ENCODE measurements at regions not wholly inside any gene's neighbourhood (a gene's known extent, or its start where the extent isn't known, plus 50 kb on each side); places are given as distances from the start of the nearest gene placed in this dataset.

GRCh38 chr14:96702831-96703230, 94.4 kb upstream of the VRK1 start:
- CTCF ChIA-PET, result no interaction called here
- peaks cover 0 to 7% of the 10 kb centered on the region in 2 experiments for H3K27me3 ChIP-seq (ENCODE audit: control insufficient read depth in 1 of 2, insufficient read depth in 2 of 2, low read length in 2 of 2)
- H3K27ac Mint-ChIP-seq, result no peak overlapping the region
- DNase-seq (no peak), ATAC-seq (ENCODE audit: poor library complexity) (no peak)
- intact Hi-C loops (cut with DNase I, micrococcal nuclease), result no loop called here
- no peaks in the 10 kb centered on the region for H3K9me3 Mint-ChIP-seq
- H3K36me3 ChIP-seq (ENCODE audit: insufficient read depth, low read length), result no peaks in the 10 kb centered on the region
- H3K27ac ChIP-seq (ENCODE audit: low read depth in 1 of 2, low read length in 2 of 2), result no peak overlapping the region
- no peaks in the 10 kb centered on the region for H3K9me3 ChIP-seq (ENCODE audit: control insufficient read depth in 1 of 2, insufficient read depth in 1 of 2, low read length in 2 of 2)
- TF ChIP-seq CTCF (IDR thresholded peaks at IDR 0.05), result no peak
- H3K36me3 Mint-ChIP-seq (ENCODE audit: low read depth), result no peaks in the 10 kb centered on the region
- H3K4me3 Mint-ChIP-seq, result no peak overlapping the region
- no peaks in the 10 kb centered on the region for H3K4me1 ChIP-seq (ENCODE audit: insufficient read depth, low read length)
- H3K27me3 Mint-ChIP-seq, result peaks cover 40% of the 10 kb centered on the region
- H3K4me1 Mint-ChIP-seq (ENCODE audit: low read depth), result no peaks in the 10 kb centered on the region
- no peak overlapping the region for H3K4me3 ChIP-seq (ENCODE audit: low read length)
- POLR2A ChIA-PET, result no interaction called here

GRCh38 chr14:96705422-96706092, 91.6 kb upstream of the VRK1 start:
- intact Hi-C loops (cut with DNase I, micrococcal nuclease), result no loop called here
- H3K9me3 ChIP-seq (ENCODE audit: control insufficient read depth in 1 of 2, insufficient read depth in 1 of 2, low read length in 2 of 2), result no peaks in the 10 kb centered on the region
- peaks cover 0 to 7% of the 10 kb centered on the region in 2 experiments for H3K27me3 ChIP-seq (ENCODE audit: control insufficient read depth in 1 of 2, insufficient read depth in 2 of 2, low read length in 2 of 2)
- Mint-ChIP-seq H3K4me3 (no peak overlapping the region), H3K36me3 (ENCODE audit: low read depth) (no peaks in the 10 kb centered on the region), H3K27me3 (peaks cover 32% of the 10 kb centered on the region), H3K9me3 (no peaks in the 10 kb centered on the region), H3K27ac (no peak overlapping the region), H3K4me1 (ENCODE audit: low read depth) (no peaks in the 10 kb centered on the region)
- no peak overlapping the region for H3K4me3 ChIP-seq (ENCODE audit: low read length)
- no peak for TF ChIP-seq CTCF (IDR thresholded peaks at IDR 0.05)
- no peak overlapping the region for H3K27ac ChIP-seq (ENCODE audit: low read depth in 1 of 2, low read length in 2 of 2)
- POLR2A ChIA-PET, result no interaction called here
- CTCF ChIA-PET, result no interaction called here
- no peaks in the 10 kb centered on the region for H3K4me1 ChIP-seq (ENCODE audit: insufficient read depth, low read length)
- no peaks in the 10 kb centered on the region for H3K36me3 ChIP-seq (ENCODE audit: insufficient read depth, low read length)
- ATAC-seq (ENCODE audit: poor library complexity) (no peak), DNase-seq (no peak)

DNA sequence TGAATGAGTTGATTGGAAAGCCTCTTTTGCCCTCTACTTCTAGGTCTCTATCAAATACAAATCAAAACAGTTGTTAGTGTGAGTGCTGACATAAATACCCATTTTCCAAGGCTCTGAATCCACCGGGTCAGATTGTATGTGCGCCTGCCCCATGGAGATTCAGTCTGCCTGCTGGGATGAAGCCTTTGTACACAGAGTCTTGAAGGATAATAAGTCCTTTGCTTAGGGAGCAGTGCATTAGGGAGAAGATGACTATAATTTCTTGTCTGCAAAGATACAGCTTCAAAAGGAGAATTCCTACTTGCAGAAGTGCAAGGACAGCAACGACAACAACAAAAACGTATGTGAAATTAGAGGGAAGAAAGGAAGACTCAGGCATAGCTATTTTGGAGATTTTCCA, 90.3 kb upstream of the VRK1 start:
- Histone ChIP-seq H3K27ac (ENCODE audit: low read depth in 1 of 2, low read length in 2 of 2) (no peak overlapping the region), H3K36me3 (ENCODE audit: insufficient read depth, low read length) (no peaks in the 10 kb centered on the region), H3K4me3 (ENCODE audit: low read length) (no peak overlapping the region), H3K9me3 (ENCODE audit: control insufficient read depth in 1 of 2, insufficient read depth in 1 of 2, low read length in 2 of 2) (no peaks in the 10 kb centered on the region), H3K4me1 (ENCODE audit: insufficient read depth, low read length) (no peaks in the 10 kb centered on the region), H3K27me3 (ENCODE audit: control insufficient read depth in 1 of 2, insufficient read depth in 2 of 2, low read length in 2 of 2) (peaks cover 0 to 7% of the 10 kb centered on the region in 2 experiments)
- intact Hi-C loops (cut with DNase I, micrococcal nuclease), result no loop called here
- no peaks in the 10 kb centered on the region for H3K4me1 Mint-ChIP-seq (ENCODE audit: low read depth)
- no peaks in the 10 kb centered on the region for H3K9me3 Mint-ChIP-seq
- no peak overlapping the region for H3K4me3 Mint-ChIP-seq
- no peak for TF ChIP-seq CTCF (IDR thresholded peaks at IDR 0.05)
- H3K27me3 Mint-ChIP-seq, result peaks cover 32% of the 10 kb centered on the region
- H3K36me3 Mint-ChIP-seq (ENCODE audit: low read depth), result no peaks in the 10 kb centered on the region
- ATAC-seq (ENCODE audit: poor library complexity) (no peak), DNase-seq (no peak)
- ChIA-PET CTCF (no interaction called here), POLR2A (no interaction called here)
- no peak overlapping the region for H3K27ac Mint-ChIP-seq

All from CD4-positive, alpha-beta T cell (primary cell).